A673 (cell line): ENCODE measurements at regions not wholly inside any gene's neighbourhood (a gene's known extent, or its start where the extent isn't known, plus 50 kb on each side); places are given as distances from the start of the nearest gene placed in this dataset.

Experiments
- BruUV-seq: library from RNA; stranded (reverse); fragments of 400-500 nt; replicated peaks from 2 replicates; lab custom pipeline; 2021; lab: Mats Ljungman, UMichigan
- CTCF ChIA-PET: fragments of 300-600 bp; sonication (Branson Sonifier 250); formaldehyde crosslinking; loops from one replicate; lab custom pipeline; 2022; ENCODE audit warnings: antibody characterized with exemption; lab: Charles Lee
- POLR2A ChIA-PET: fragments of 300-600 bp; sonication (Branson Sonifier 250); formaldehyde crosslinking; loops from one replicate; lab custom pipeline; 2022; ENCODE audit warnings: antibody characterized with exemption; ENCODE audit not compliant: low non-redundant PET; lab: Charles Lee
- DNase-seq: peaks from one replicate; pipeline ENCODE4 v3.0.0-alpha.2; 2015; ENCODE audit warnings: low spot score
- H3K27ac ChIP-seq: fragments of 200-600 bp; sonication (generic); 2 replicates; pipeline ENCODE4 v1.5.1; 2016; ENCODE audit warnings: mixed run types, low read depth, mild to moderate bottlenecking, mixed read lengths, antibody characterized with exemption, low read length; ENCODE audit not compliant: poor library complexity, severe bottlenecking
- H3K27me3 ChIP-seq: fragments of 200-600 bp; sonication (generic); replicated peaks from 2 replicates; pipeline ENCODE4 v1.6.1; 2017; ENCODE audit warnings: mixed run types, low read depth, mild to moderate bottlenecking, mixed read lengths, antibody characterized with exemption, low read length; ENCODE audit not compliant: insufficient read depth, poor library complexity
- H3K36me3 ChIP-seq: fragments of 200-600 bp; sonication (generic); 2 replicates; pipeline ENCODE4 v1.6.1; 2016; ENCODE audit warnings: mixed run types, mild to moderate bottlenecking, mixed read lengths, antibody characterized with exemption, low read length; ENCODE audit not compliant: insufficient read depth, poor library complexity, severe bottlenecking
- H3K4me1 ChIP-seq: fragments of 200-600 bp; sonication (generic); 2 replicates; pipeline ENCODE4 v1.6.1; 2017; ENCODE audit warnings: mixed run types, mild to moderate bottlenecking, mixed read lengths, antibody characterized with exemption, low read length; ENCODE audit not compliant: insufficient read depth, poor library complexity, severe bottlenecking
- H3K4me3 ChIP-seq: fragments of 200-600 bp; sonication (generic); 2 replicates; pipeline ENCODE4 v1.5.1; 2016; ENCODE audit warnings: low read depth, mixed run types, mild to moderate bottlenecking, mixed read lengths, low read length; ENCODE audit not compliant: poor library complexity, severe bottlenecking
- H3K9me3 ChIP-seq: fragments of 200-600 bp; sonication (generic); 2 replicates; pipeline ENCODE4 v1.6.1; 2016; ENCODE audit warnings: mixed run types, low read depth, mild to moderate bottlenecking, mixed read lengths, antibody characterized with exemption, low read length; ENCODE audit not compliant: poor library complexity, severe bottlenecking
- CTCF ChIP-seq: fragments of 300-800, 200-600 bp; sonication (generic); conservative IDR thresholded peaks from 2 replicates; pipeline ENCODE4 v1.5.1; 2017; ENCODE audit warnings: low read depth, mild to moderate bottlenecking, antibody characterized with exemption, low read length, moderate library complexity, mixed read lengths
- EZH2 ChIP-seq: fragments of 200-600 bp; sonication (generic); IDR thresholded peaks from 2 replicates; pipeline ENCODE4 v1.6.1; 2017; ENCODE audit warnings: borderline replicate concordance, low read depth, mild to moderate bottlenecking, mixed read lengths, antibody characterized with exemption, low read length; ENCODE audit not compliant: poor library complexity, severe bottlenecking
- intact Hi-C: fragments of 100-400 bp; cut with micrococcal nuclease; formaldehyde crosslinking; loops from one replicate; pipeline ENCODE4 v1.10.0; 2022; ENCODE audit not compliant: unreplicated experiment

GRCh38 chr3:30263238-30263924 lies 343.0 kb upstream of the TGFBR2 start:
- CTCF ChIA-PET, result no interaction called here
- Histone ChIP-seq H3K4me1 (peaks cover 18% of the 10 kb centered on the region), H3K27me3 (no peaks in the 10 kb centered on the region), H3K36me3 (no peaks in the 10 kb centered on the region), H3K9me3 (peaks cover 6% of the 10 kb centered on the region), H3K4me3 (no peak overlapping the region), H3K27ac (no peak overlapping the region)
- no peak for DNase-seq
- BruUV-seq, result no TSS peak
- TF ChIP-seq CTCF, result no peak
- TF ChIP-seq EZH2, result no peak
- POLR2A ChIA-PET, result no interaction called here
- intact Hi-C loops, result no loop called here

GRCh38 chr3:30263925-30264313 lies 342.5 kb upstream of the TGFBR2 start:
- intact Hi-C loops, result no loop called here
- CTCF ChIA-PET, result no interaction called here
- TF ChIP-seq EZH2, result no peak
- TF ChIP-seq CTCF, result peak; percentile 26; the same call in 1 of the 2 replicates
- POLR2A ChIA-PET, result no interaction called here
- no peak overlapping the region for H3K27ac ChIP-seq
- H3K27me3 ChIP-seq, result no peaks in the 10 kb centered on the region
- peaks cover 6% of the 10 kb centered on the region for H3K9me3 ChIP-seq
- peaks cover 18% of the 10 kb centered on the region for H3K4me1 ChIP-seq
- H3K36me3 ChIP-seq, result no peaks in the 10 kb centered on the region
- DNase-seq, result no peak
- H3K4me3 ChIP-seq, result no peak overlapping the region
- no TSS peak for BruUV-seq

- H3K4me1 ChIP-seq, result peaks cover 17% of the 10 kb centered on the region
- H3K36me3 ChIP-seq, result no peaks in the 10 kb centered on the region
- H3K4me3 ChIP-seq, result no peak overlapping the region
- CTCF ChIA-PET, result no interaction called here
- TF ChIP-seq CTCF (no peak), EZH2 (no peak)
- no peaks in the 10 kb centered on the region for H3K27me3 ChIP-seq
- peaks cover 6% of the 10 kb centered on the region for H3K9me3 ChIP-seq
- no peak overlapping the region for H3K27ac ChIP-seq
- no peak for DNase-seq
- no TSS peak for BruUV-seq
- intact Hi-C loops, result no loop called here
- POLR2A ChIA-PET, result no interaction called here
These were observed 339.9 kb upstream of the TGFBR2 start for GRCh38 chr3:30266524-30266923.
